ENCODE measurements at regions not wholly inside any gene's neighbourhood (a gene's known extent, or its start where the extent isn't known, plus 50 kb on each side); places are given as distances from the start of the nearest gene placed in this dataset.
A peak's percentile ranks its signal among the peaks of the same experiment; 100 is the strongest.

DNA sequence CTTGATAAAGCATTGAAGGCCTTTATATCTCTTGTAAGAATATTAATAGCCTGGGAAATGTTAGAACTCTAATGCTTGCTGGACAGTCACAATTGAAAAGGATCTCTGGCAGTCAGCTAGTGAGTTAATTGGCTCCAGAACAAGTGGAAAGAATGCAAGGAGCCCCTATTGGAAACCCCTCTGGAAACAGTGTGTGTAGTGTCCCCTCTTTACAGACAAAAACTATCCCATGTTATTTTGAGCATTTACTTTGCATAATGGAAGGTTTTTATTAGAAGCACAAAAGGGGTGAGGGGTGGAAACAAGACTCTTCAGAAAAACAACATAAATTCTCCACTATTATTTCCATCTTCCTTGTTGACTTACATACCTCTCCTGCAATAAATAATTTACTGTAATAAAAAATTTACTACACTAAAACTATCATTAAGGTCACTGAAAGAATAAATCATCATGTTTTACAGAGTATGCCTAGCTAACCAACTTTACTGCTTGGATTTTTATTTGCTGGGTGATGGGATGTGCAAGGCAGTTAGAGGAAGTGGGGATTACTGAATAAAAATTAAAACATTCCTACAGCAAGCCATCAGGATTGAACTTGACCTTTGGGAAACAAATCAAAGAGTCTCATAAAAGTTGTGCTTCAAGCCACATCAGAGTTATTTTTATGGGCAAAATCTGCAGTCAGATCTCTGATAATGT lies 610.4 kb downstream of the TBC1D4 start:
- peak; percentile 91 for DNase-seq (ENCODE audit: low read depth)

DNA sequence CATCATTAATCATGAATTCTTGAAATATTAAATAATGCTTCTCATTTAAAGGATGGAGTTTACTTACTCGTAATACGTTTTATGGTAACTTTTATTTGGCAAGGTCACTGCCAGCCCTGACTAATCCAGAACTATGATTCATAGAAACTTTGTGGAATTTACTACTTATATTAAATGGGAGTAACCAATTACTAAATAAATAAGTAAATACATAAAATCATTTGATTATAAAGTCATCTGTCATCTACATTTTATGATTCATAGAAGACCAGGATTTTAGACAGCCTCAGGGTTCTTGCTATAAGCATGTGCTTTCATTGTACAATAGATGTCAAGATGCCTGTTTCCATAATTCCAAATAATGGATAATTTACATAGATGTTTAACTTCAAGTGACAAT lies 611.1 kb downstream of the TBC1D4 start:
- DNase-seq (ENCODE audit: low read depth) = peak; percentile 57

- peak; percentile 59 for DNase-seq (ENCODE audit: low read depth)
These were observed 612.1 kb downstream of the TBC1D4 start for GRCh38 chr13:74869846-74870245.

GRCh38 chr13:74868049-74868448 lies 613.9 kb downstream of the TBC1D4 start:
- peak; percentile 36 for DNase-seq (ENCODE audit: low read depth)

GRCh38 chr13:74867460-74867859 lies 614.5 kb downstream of the TBC1D4 start:
- peak; percentile 68 for DNase-seq (ENCODE audit: low read depth)

GRCh38 chr13:74866101-74866500 lies 615.9 kb downstream of the TBC1D4 start:
- no peak for DNase-seq (ENCODE audit: low read depth)

GRCh38 chr13:74865656-74866055 lies 616.3 kb downstream of the TBC1D4 start:
- no peak for DNase-seq (ENCODE audit: low read depth)

DNA sequence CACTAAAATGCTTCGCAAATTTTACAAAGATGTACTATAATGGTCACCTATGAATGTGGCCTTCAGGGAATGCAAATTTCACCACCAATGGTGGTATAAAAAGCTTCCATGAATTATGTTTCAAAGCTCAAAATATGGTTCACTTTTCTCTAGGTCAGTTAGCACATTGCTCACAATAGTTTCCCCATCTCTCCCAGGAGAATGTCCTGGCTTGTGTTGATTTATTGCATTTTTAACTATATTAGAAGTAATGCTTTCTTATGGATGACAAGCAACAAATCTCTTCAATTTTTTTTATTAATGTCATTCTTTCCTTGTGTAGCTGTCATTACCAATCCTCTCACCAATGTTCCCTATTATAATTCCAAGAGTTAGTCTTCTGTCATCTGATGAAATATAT lies 621.2 kb downstream of the TBC1D4 start:
- no peak for DNase-seq (ENCODE audit: low read depth)

DNA sequence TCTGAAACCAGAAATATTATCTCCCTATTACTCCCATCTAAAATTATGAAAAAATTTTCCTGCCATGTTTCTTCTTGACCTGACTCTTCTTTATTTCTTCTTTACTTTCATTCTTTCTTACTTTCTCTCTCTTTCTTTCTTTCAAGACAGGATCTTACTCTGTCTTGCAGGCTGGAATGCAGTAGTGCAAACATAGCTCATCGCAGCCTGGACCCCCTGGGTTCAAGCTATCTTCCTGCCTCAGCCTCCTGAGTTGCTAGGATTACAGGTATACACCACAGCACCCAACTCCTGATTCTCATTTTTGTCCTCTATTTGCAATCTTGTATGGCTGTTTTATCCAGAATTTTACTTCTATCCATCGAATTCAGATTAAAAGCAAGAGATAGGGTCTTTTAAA lies 631.1 kb downstream of the TBC1D4 start:
- DNase-seq (ENCODE audit: low read depth) = no peak

DNA sequence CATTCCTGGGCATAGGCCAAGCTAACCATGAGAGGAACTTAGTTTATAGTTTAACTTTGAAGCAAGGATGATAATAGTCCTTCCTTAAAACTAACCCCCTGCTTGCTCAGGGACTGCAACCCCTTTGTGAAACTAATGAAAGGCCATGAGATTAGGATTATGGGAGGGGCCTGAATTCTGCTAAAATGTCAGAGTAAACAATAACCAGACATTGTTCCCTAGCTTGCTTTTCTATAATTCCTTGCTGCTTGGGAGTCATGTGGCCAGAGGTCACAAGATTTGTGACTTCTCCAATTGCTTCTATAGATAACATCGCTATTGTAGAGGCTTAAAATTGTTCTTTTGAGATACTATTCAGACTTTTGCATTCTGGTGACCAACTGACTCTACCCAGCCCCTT lies 634.0 kb downstream of the TBC1D4 start:
- no peak for DNase-seq (ENCODE audit: low read depth)

GRCh38 chr13:74845806-74846205 lies 636.2 kb downstream of the TBC1D4 start:
- DNase-seq (ENCODE audit: low read depth) = no peak

DNA sequence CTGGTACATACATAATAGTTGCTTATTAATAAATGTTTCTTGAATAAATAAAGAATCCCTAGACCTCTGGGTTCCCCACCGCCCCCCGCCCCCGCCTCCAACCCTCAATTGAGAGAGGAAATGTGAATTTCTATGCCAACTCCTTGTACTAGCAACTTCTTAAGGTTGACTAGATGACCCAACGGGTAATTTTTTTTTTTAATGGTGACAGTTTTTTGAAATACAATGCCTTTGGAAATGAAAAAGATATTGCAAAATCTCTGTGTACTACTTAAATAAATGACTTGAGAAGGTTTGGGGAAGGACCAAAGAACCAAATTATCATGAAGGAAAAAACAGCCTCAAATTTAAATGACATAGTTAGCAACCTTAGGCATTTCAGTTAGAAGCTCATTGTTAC lies 640.3 kb downstream of the TBC1D4 start:
- DNase-seq (ENCODE audit: low read depth) = no peak

GRCh38 chr13:74841123-74841522 lies 640.8 kb downstream of the TBC1D4 start:
- DNase-seq (ENCODE audit: low read depth) = no peak

DNA sequence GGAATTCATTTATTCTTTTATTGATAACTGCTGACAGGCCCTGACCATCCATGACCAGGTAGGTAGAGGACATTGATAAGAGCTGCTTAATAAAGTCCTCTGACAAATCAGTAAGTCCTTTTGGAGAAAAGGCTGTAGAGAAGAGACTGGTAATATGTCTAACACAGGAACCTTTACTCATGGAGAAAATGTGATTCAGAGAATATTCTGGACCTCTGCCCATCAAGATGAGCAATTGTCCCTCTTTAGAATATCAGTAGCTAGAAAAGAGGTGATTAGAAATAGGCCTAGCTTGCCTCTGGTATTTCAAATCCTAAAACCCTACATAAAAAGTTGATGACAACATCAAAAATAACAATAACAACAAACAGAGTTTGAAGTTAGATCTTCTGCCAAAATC lies 642.3 kb downstream of the TBC1D4 start:
- peak; percentile 25 for DNase-seq (ENCODE audit: low read depth)

GRCh38 chr13:74838096-74838495 lies 643.9 kb downstream of the TBC1D4 start:
- no peak for DNase-seq (ENCODE audit: low read depth)

DNA sequence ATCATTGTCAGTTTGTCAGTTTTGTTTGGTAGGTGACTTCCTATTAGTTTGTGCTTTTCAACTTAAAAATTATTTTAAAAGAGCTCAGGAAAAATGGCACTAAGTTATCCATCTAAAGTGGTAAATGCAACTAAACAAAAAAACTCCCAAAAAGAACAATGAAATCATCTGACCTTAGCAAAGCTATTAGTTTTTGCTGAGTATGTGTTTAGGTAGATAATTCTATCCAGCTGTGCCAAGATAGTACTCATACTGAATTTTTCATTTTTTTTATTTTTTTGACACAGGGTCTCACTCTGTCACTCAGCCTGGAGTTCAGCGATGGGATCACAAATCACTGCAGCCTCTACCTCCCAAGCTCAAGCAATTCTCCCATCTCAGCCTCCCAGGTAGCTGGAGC lies 645.3 kb downstream of the TBC1D4 start:
- no peak for DNase-seq (ENCODE audit: low read depth)

- no peak for DNase-seq (ENCODE audit: low read depth)
These were observed 646.4 kb downstream of the TBC1D4 start for GRCh38 chr13:74835579-74835978.

- DNase-seq (ENCODE audit: low read depth) = no peak
These were observed 656.1 kb downstream of the TBC1D4 start for GRCh38 chr13:74825938-74826246.

GRCh38 chr13:74825152-74825937 lies 656.6 kb downstream of the TBC1D4 start:
- peak; percentile 79 for DNase-seq (ENCODE audit: low read depth)

DNA sequence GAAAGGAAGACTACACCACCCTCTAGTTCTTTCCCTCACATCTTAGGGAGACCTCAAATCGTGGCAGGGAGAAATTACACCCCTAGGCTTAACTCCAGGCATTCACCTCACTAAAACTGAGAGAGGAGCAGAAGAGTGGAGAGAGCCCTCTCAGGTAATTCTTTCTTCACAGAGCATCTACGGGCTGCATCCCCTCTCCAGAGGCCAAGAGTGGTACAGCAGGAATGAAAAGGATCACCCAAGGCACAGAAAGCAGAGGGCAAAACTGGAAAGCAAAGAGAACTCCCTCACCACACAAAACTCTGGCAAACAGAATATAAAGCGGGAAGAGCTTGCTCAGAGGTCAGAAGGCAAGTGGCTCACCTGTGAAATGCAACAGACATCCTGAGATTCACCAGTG lies 661.2 kb downstream of the TBC1D4 start:
- no peak for DNase-seq (ENCODE audit: low read depth)

DNA sequence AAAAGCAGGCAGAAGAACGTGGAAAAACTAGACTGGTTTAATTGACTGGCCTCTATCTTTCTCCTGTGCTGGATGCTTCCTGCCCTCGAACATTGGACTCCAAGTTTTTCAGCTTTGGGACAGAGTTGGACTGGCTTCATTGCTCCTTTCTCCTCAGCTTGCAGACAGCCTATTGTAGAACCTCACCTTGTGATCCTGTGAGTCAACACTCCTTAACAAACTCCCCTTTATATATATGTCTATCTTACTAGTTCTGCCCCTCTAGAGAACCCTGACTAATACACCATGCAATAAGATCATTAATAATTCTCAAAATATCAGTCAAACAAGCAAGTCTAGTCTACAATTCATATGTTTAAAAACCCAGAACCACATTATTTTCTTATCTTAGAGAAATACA lies 662.4 kb downstream of the TBC1D4 start:
- no peak for DNase-seq (ENCODE audit: low read depth)

DNA sequence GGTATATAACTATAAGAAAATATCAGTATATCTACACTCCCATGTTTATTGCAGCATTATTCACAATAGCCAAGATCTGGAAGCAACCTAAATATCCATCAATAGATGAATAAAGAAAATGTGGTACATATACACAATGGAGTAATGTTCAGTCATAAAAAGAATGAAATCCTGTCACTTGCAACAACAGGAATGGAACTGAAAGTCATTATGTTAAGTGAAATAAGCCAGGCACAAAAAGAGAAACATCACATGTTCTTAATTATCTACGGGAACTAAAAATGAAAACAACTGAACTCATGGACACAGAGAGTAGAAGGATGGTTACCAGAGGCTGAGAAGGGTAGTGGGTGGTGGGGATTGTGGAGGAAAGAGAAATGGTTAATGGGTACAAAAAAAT lies 665.2 kb downstream of the TBC1D4 start:
- DNase-seq (ENCODE audit: low read depth) = no peak

- no peak for DNase-seq (ENCODE audit: low read depth)
These were observed 662.0 kb upstream of the KLF12 start for GRCh38 chr13:74796157-74796556.

- no peak for DNase-seq (ENCODE audit: low read depth)
These were observed 661.3 kb upstream of the KLF12 start for GRCh38 chr13:74795526-74795925.
